ENCODE measurements at regions not wholly inside any gene's neighbourhood (a gene's known extent, or its start where the extent isn't known, plus 50 kb on each side); places are given as distances from the start of the nearest gene placed in this dataset.

DNA sequence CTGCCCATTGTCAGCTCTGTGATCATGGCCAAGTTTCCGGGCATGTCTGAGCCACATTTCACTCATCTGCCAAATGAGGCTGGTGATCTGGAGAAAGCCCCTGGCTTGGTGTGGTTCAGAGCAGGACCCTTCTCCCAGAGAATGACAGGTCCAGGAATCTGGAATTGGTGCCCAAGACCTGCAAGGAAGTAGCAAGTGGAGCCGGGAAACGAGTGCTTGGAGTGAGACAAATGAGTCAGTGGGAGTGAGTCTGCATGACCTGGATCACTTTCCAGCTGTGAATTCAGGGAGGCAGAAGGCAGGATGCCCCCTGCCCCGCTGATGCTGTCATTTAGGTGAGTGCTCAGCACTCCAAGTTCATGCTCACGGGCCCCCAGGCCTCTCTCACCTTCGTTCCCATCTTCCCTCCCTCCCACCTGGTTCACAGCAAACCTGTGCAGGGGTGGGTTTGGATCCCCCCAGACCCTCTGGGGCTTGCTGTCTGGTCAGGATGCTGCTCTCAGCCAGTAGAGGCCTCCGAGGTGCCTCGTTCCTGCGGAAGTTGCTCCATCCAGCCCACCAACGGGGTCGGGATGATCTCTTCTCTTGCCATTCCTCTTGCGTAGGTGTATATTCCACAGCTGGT lies 104.4 kb downstream of the INHBB start:
- no peak for TF ChIP-seq CTCF (IDR thresholded peaks at IDR 0.05)
- TF ChIP-seq POLR2A (IDR thresholded peaks at IDR 0.05), result no peak
